GM12892 (cell line): ENCODE measurements at regions not wholly inside any gene's neighbourhood (a gene's known extent, or its start where the extent isn't known, plus 50 kb on each side); places are given as distances from the start of the nearest gene placed in this dataset.

Source experiments
- POLR2A ChIP-seq: IDR thresholded peaks from 2 replicates; pipeline ENCODE4 v1.6.1; 2011; ENCODE audit warnings: low read depth, low read length, control low read depth
- POLR2AphosphoS5 ChIP-seq: IDR thresholded peaks from 2 replicates; pipeline ENCODE4 v1.6.1; 2011; ENCODE audit warnings: low read depth, low read length, control low read depth
- TAF1 ChIP-seq: IDR thresholded peaks from 2 replicates; pipeline ENCODE4 v1.6.1; 2011; ENCODE audit warnings: low read depth, mild to moderate bottlenecking, control low read depth, low read length, borderline replicate concordance

- TF ChIP-seq TAF1 (no peak), POLR2AphosphoS5 (no peak), POLR2A (no peak)
Observed at GRCh38 chr2:142218471-142218870, 87.7 kb upstream of the LRP1B start.
